Colonic mucosa (tissue), 4 donors: ENCODE measurements at regions not wholly inside any gene's neighbourhood (a gene's known extent, or its start where the extent isn't known, plus 50 kb on each side); places are given as distances from the start of the nearest gene placed in this dataset.
"Not testable (repeated sequence)": the region's sequence is repeated elsewhere in the genome, so short reads cannot be mapped to it uniquely, and the experiment has no call there.

ENCODE experiments used
- DNase-seq: peaks from one replicate; pipeline ENCODE4 v3.0.0-alpha.2; 2020
- H3K27ac ChIP-seq: fragments of 200-600 bp; one replicate; pipeline ENCODE4 v1.8.0; 2021
- H3K27me3 ChIP-seq: fragments of 200-600 bp; one replicate; pipeline ENCODE4 v1.8.0; 2021
- H3K36me3 ChIP-seq: fragments of 200-600 bp; one replicate; pipeline ENCODE4 v1.8.0; 2021
- H3K4me1 ChIP-seq: fragments of 200-600 bp; one replicate; pipeline ENCODE4 v1.8.0; 2021; ENCODE audit warnings: mild to moderate bottlenecking
- H3K4me3 ChIP-seq: fragments of 200-600 bp; one replicate; pipeline ENCODE4 v1.8.0; 2021
- H3K9ac ChIP-seq, 2 donors: one replicate each; pipeline ENCODE4 v1.7.0; 2013; ENCODE audit warnings: control low read depth in 2 of 2, low read depth in 2 of 2, low read length in 2 of 2
- H3K9me3 ChIP-seq: fragments of 200-600 bp; one replicate; pipeline ENCODE4 v1.8.0; 2021
- CTCF ChIP-seq: fragments of 200-600 bp; IDR thresholded peaks from one replicate; pipeline ENCODE4 v1.8.0; 2022; ENCODE audit warnings: antibody characterized with exemption, mild to moderate bottlenecking
- intact Hi-C: fragments of 100-400 bp; cut with DNase I; formaldehyde crosslinking; loops from one replicate; pipeline ENCODE4 v1.14.1; 2022
- donor health status: healthy.
- donor health status: DM: no; HTN: no; CAD: no.
- donor health status: DM: no; HTN: no; CAD: no.

- intact Hi-C loops: no loop called here
- no peak overlapping the region for H3K4me3 ChIP-seq
- H3K9me3 ChIP-seq: no peaks in the 10 kb centered on the region
- no peaks in the 10 kb centered on the region for H3K4me1 ChIP-seq
- no peaks in the 10 kb centered on the region for H3K36me3 ChIP-seq
- H3K9ac ChIP-seq: no peak overlapping the region
- no peak for TF ChIP-seq CTCF
- DNase-seq: no peak
- H3K27ac ChIP-seq: no peak overlapping the region
- H3K27me3 ChIP-seq: no peaks in the 10 kb centered on the region
Measured at GRCh38 chr2:194486326-194486725, 1170.7 kb upstream of the SLC39A10 start.

- no peak for TF ChIP-seq CTCF
- H3K27ac ChIP-seq: no peak overlapping the region
- H3K36me3 ChIP-seq: no peaks in the 10 kb centered on the region
- H3K4me1 ChIP-seq: no peaks in the 10 kb centered on the region
- H3K27me3 ChIP-seq: no peaks in the 10 kb centered on the region
- no peaks in the 10 kb centered on the region for H3K9me3 ChIP-seq
- H3K4me3 ChIP-seq: no peak overlapping the region
- no peak overlapping the region for H3K9ac ChIP-seq
- intact Hi-C loops: no loop called here
- DNase-seq: no peak
Measured at GRCh38 chr2:194483041-194483440, 1174.0 kb upstream of the SLC39A10 start.

- no peak overlapping the region for H3K9ac ChIP-seq
- no peaks in the 10 kb centered on the region for H3K4me1 ChIP-seq
- H3K4me3 ChIP-seq: no peak overlapping the region
- DNase-seq: no peak
- no peaks in the 10 kb centered on the region for H3K27me3 ChIP-seq
- no peaks in the 10 kb centered on the region for H3K36me3 ChIP-seq
- no peak for TF ChIP-seq CTCF
- H3K9me3 ChIP-seq: no peaks in the 10 kb centered on the region
- no peak overlapping the region for H3K27ac ChIP-seq
- intact Hi-C loops: no loop called here
Measured at GRCh38 chr2:194465641-194466040, 1191.4 kb upstream of the SLC39A10 start.

GRCh38 chr2:194464964-194465638, 1191.9 kb upstream of the SLC39A10 start:
- no peak for TF ChIP-seq CTCF
- Histone ChIP-seq H3K4me1 (no peaks in the 10 kb centered on the region), H3K27me3 (no peaks in the 10 kb centered on the region), H3K36me3 (no peaks in the 10 kb centered on the region), H3K27ac (no peak overlapping the region), H3K4me3 (no peak overlapping the region), H3K9ac (no peak overlapping the region), H3K9me3 (no peaks in the 10 kb centered on the region)
- intact Hi-C loops: no loop called here
- DNase-seq: no peak

GRCh38 chr2:194462883-194463282, 1194.1 kb upstream of the SLC39A10 start:
- H3K4me1 ChIP-seq, DNase-seq, H3K4me3 ChIP-seq, H3K9me3 ChIP-seq, H3K36me3 ChIP-seq, H3K9ac ChIP-seq, H3K27ac ChIP-seq, H3K27me3 ChIP-seq, intact Hi-C loops: not testable (repeated sequence)

- no peaks in the 10 kb centered on the region for H3K9me3 ChIP-seq
- no peak overlapping the region for H3K4me3 ChIP-seq
- no peaks in the 10 kb centered on the region for H3K27me3 ChIP-seq
- DNase-seq: no peak
- no peak overlapping the region for H3K9ac ChIP-seq
- no peaks in the 10 kb centered on the region for H3K36me3 ChIP-seq
- H3K27ac ChIP-seq: no peak overlapping the region
- TF ChIP-seq CTCF: no peak
- H3K4me1 ChIP-seq: no peaks in the 10 kb centered on the region
- intact Hi-C loops: no loop called here
Measured at GRCh38 chr2:194455358-194455757, 1201.7 kb upstream of the SLC39A10 start.
